Natural killer cell (primary cell): ENCODE measurements at regions not wholly inside any gene's neighbourhood (a gene's known extent, or its start where the extent isn't known, plus 50 kb on each side); places are given as distances from the start of the nearest gene placed in this dataset.

Experiments used
- ATAC-seq, 3 donors: fragments of 150-1000 bp in 2 of 3; fragments of 200-7000 bp in 1 of 3; cut with Tn5 transposase; 1 replicate in 1 of 3; 2 replicates in 2 of 3; pipeline ENCODE4 v1.10.0; 2021; ENCODE audit warnings: mild to moderate bottlenecking in 2 of 3, moderate library complexity in 2 of 3
- DNase-seq, 2 donors: peaks; one replicate each; pipeline versions ENCODE4 v3.0.0 to v3.0.0-alpha.2; 2013 to 2021; ENCODE audit warnings: mixed read lengths in 1 of 2
- H3K27ac ChIP-seq: one replicate; pipeline ENCODE4 v1.5.1; 2013; ENCODE audit warnings: mild to moderate bottlenecking, low read length
- H3K27me3 ChIP-seq: one replicate; pipeline ENCODE4 v1.6.1; 2013; ENCODE audit warnings: low read length; ENCODE audit not compliant: control insufficient read depth, insufficient read depth
- H3K36me3 ChIP-seq: one replicate; pipeline ENCODE4 v1.6.1; 2013; ENCODE audit warnings: low read length; ENCODE audit not compliant: control insufficient read depth, insufficient read depth
- H3K4me1 ChIP-seq: one replicate; pipeline ENCODE4 v1.6.1; 2013; ENCODE audit warnings: low read length; ENCODE audit not compliant: control insufficient read depth, insufficient read depth
- H3K4me3 ChIP-seq: one replicate; pipeline ENCODE4 v1.5.1; 2013; ENCODE audit warnings: low read length
- H3K9me3 ChIP-seq: one replicate; pipeline ENCODE4 v1.6.1; 2013; ENCODE audit warnings: low read length; ENCODE audit not compliant: control insufficient read depth, insufficient read depth
- H3K27ac Mint-ChIP-seq, 2 donors: one replicate each; pipeline ENCODE4 v1.8.0; 2022; ENCODE audit warnings: mild to moderate bottlenecking in 2 of 2, mixed read lengths in 2 of 2, moderate library complexity in 1 of 2
- H3K27me3 Mint-ChIP-seq, 2 donors: one replicate each; pipeline ENCODE4 v1.8.0; 2022; ENCODE audit warnings: low read depth in 2 of 2, mixed read lengths in 2 of 2
- H3K36me3 Mint-ChIP-seq: one replicate; pipeline ENCODE4 v1.8.0; 2022; ENCODE audit warnings: mixed read lengths
- H3K4me1 Mint-ChIP-seq, 2 donors: one replicate each; pipeline ENCODE4 v1.8.0; 2022; ENCODE audit warnings: mixed read lengths in 2 of 2
- H3K4me3 Mint-ChIP-seq: one replicate; pipeline ENCODE4 v1.8.0; 2022; ENCODE audit warnings: mild to moderate bottlenecking, moderate library complexity, mixed read lengths
- H3K9me3 Mint-ChIP-seq, 2 donors: one replicate each; pipeline ENCODE4 v1.8.0; 2022; ENCODE audit warnings: mixed read lengths in 2 of 2
- WGBS: methylation state at CpG from one replicate; pipeline ENCODE4 v1.1.7; 2013; ENCODE audit warnings: missing lambda C conversion rate; ENCODE audit not compliant: insufficient coverage; 5-methylcytosine and 5-hydroxymethylcytosine counted together
- intact Hi-C: fragments of 100-400 bp; cut with micrococcal nuclease; formaldehyde crosslinking; loops from one replicate; pipeline ENCODE4 v1.14.2; 2022
- TF ChIP-seq, protein P1 (sequence below): fragments of 200-600 bp; IDR thresholded peaks from one replicate; pipeline ENCODE4 v1.8.0; 2022; ENCODE audit warnings: antibody characterized with exemption

DNA sequence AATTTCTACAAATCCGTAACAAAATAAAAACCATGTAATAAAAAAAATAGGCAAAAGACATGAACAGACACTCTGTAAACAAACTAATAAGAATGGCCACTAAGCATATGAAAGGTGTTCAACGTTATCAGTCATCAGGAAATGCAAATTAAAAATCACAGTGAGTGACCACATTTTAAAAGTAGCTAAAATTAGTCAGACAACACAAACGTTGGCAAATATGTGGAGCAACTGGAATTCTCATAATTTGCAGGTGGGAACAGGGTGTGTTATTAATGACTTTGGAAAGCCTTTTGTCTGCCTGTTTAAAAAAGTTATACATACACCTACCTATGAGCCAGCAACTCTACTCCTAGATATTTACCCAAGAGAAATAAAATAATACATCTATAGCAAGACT, 164.4 kb downstream of the RMI1 start:
- no peak for ATAC-seq
- Mint-ChIP-seq H3K27me3 (peaks cover 26 to 37% of the 10 kb centered on the region in 2 donors), H3K27ac (no peak overlapping the region), H3K9me3 (no peaks in the 10 kb centered on the region), H3K36me3 (no peaks in the 10 kb centered on the region), H3K4me1 (peaks cover 7 to 8% of the 10 kb centered on the region in 2 donors), H3K4me3 (no peak overlapping the region)
- H3K36me3 ChIP-seq, result no peaks in the 10 kb centered on the region
- TF ChIP-seq, protein P1, sequence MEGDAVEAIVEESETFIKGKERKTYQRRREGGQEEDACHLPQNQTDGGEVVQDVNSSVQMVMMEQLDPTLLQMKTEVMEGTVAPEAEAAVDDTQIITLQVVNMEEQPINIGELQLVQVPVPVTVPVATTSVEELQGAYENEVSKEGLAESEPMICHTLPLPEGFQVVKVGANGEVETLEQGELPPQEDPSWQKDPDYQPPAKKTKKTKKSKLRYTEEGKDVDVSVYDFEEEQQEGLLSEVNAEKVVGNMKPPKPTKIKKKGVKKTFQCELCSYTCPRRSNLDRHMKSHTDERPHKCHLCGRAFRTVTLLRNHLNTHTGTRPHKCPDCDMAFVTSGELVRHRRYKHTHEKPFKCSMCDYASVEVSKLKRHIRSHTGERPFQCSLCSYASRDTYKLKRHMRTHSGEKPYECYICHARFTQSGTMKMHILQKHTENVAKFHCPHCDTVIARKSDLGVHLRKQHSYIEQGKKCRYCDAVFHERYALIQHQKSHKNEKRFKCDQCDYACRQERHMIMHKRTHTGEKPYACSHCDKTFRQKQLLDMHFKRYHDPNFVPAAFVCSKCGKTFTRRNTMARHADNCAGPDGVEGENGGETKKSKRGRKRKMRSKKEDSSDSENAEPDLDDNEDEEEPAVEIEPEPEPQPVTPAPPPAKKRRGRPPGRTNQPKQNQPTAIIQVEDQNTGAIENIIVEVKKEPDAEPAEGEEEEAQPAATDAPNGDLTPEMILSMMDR, result no peak
- H3K9me3 ChIP-seq, result no peaks in the 10 kb centered on the region
- no peak overlapping the region for H3K27ac ChIP-seq
- DNase-seq, result no peak
- H3K27me3 ChIP-seq, result peaks cover 22% of the 10 kb centered on the region
- 48% methylated on average over 2 of the region's 3 CpGs for WGBS
- no peak overlapping the region for H3K4me3 ChIP-seq
- H3K4me1 ChIP-seq, result peaks cover 8% of the 10 kb centered on the region
- intact Hi-C loops, result no loop called here

GRCh38 chr9:84145780-84146179, 165.2 kb downstream of the RMI1 start:
- DNase-seq, result no peak
- H3K27me3 Mint-ChIP-seq, result peaks cover 20 to 30% of the 10 kb centered on the region in 2 donors

GRCh38 chr9:84146893-84147710, 166.5 kb downstream of the RMI1 start:
- Histone ChIP-seq H3K27ac (no peak overlapping the region), H3K27me3 (peaks cover 2% of the 10 kb centered on the region), H3K36me3 (no peaks in the 10 kb centered on the region), H3K9me3 (no peaks in the 10 kb centered on the region), H3K4me3 (no peak overlapping the region), H3K4me1 (no peaks in the 10 kb centered on the region)
- Mint-ChIP-seq H3K27ac (no peak overlapping the region), H3K27me3 (peaks cover 10 to 17% of the 10 kb centered on the region in 2 donors), H3K9me3 (no peaks in the 10 kb centered on the region), H3K36me3 (no peaks in the 10 kb centered on the region), H3K4me1 (no peaks in the 10 kb centered on the region), H3K4me3 (no peak overlapping the region)
- no peak for ATAC-seq
- 43% methylated on average over 6 of the region's 6 CpGs for WGBS
- no peak for DNase-seq
- TF ChIP-seq, protein P1, result no peak
- intact Hi-C loops, result no loop called here

More at GRCh38 chr9:84145780-84146179, 165.2 kb downstream of the RMI1 start:
- H3K27me3 ChIP-seq, result peaks cover 14% of the 10 kb centered on the region
- WGBS, result 100% methylated on average over 2 of the region's 2 CpGs
- no peaks in the 10 kb centered on the region for H3K9me3 ChIP-seq
- H3K4me3 ChIP-seq, result no peak overlapping the region
- no peak for ATAC-seq
- TF ChIP-seq, protein P1, result no peak
- intact Hi-C loops, result no loop called here
- Mint-ChIP-seq H3K4me3 (no peak overlapping the region), H3K9me3 (no peaks in the 10 kb centered on the region), H3K36me3 (no peaks in the 10 kb centered on the region), H3K4me1 (peaks cover 3 to 4% of the 10 kb centered on the region in 2 donors), H3K27ac (no peak overlapping the region)
- no peaks in the 10 kb centered on the region for H3K36me3 ChIP-seq
- peaks cover 3% of the 10 kb centered on the region for H3K4me1 ChIP-seq
- H3K27ac ChIP-seq, result no peak overlapping the region

DNA sequence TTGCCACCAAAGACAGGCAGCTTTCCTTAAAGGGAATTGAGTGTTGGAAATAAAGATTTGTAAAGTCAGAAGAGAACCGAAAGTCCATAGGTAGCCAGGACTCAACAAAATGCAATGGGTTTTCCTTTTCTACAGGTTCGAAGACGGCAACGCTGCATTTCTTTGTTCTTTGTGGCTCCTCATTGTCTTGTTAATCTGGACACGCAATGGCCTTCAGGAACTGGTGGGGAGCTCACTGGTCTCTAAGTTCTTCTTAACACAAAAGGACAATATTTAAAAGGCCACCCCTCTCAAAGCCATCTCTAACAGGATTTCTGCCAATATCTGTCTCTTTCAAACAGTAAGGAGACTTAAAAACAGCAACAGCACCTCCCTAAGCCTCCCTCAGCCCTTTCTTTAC, 170.6 kb downstream of the RMI1 start:
- intact Hi-C loops, result no loop called here
- DNase-seq (no peak), ATAC-seq (no peak)
- Mint-ChIP-seq H3K4me3 (no peak overlapping the region), H3K36me3 (no peaks in the 10 kb centered on the region), H3K9me3 (no peaks in the 10 kb centered on the region), H3K27me3 (peaks cover 8 to 27% of the 10 kb centered on the region in 2 donors), H3K27ac (no peak overlapping the region), H3K4me1 (no peaks in the 10 kb centered on the region)
- no peaks in the 10 kb centered on the region for H3K27me3 ChIP-seq
- H3K9me3 ChIP-seq, result no peaks in the 10 kb centered on the region
- no peak overlapping the region for H3K4me3 ChIP-seq
- H3K36me3 ChIP-seq, result no peaks in the 10 kb centered on the region
- TF ChIP-seq, protein P1, result no peak
- H3K27ac ChIP-seq, result no peak overlapping the region
- H3K4me1 ChIP-seq, result no peaks in the 10 kb centered on the region
- 98% methylated on average over 5 of the region's 5 CpGs for WGBS
